ENCODE measurements at regions not wholly inside any gene's neighbourhood (a gene's known extent, or its start where the extent isn't known, plus 50 kb on each side); places are given as distances from the start of the nearest gene placed in this dataset.

DNA sequence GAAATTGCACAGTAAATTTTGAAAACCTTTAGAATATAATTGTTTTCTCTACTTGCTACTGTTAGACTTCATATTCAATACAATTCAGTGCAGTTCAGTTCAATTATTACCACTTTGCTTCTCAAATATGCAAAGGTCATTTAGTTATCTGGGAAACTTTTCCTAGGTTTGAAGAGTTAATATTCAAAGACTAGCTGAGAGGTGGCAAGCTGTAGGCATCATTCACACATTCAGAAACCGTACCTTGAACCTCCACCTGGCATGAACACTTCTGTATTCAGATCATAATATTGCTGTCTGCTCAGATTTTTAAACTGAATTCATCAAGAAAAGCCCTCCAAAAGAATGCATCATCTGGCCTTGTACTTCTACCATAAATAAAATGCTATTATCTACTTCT is 162.1 kb upstream of the PCSK5 start:
- TF ChIP-seq, protein P1, sequence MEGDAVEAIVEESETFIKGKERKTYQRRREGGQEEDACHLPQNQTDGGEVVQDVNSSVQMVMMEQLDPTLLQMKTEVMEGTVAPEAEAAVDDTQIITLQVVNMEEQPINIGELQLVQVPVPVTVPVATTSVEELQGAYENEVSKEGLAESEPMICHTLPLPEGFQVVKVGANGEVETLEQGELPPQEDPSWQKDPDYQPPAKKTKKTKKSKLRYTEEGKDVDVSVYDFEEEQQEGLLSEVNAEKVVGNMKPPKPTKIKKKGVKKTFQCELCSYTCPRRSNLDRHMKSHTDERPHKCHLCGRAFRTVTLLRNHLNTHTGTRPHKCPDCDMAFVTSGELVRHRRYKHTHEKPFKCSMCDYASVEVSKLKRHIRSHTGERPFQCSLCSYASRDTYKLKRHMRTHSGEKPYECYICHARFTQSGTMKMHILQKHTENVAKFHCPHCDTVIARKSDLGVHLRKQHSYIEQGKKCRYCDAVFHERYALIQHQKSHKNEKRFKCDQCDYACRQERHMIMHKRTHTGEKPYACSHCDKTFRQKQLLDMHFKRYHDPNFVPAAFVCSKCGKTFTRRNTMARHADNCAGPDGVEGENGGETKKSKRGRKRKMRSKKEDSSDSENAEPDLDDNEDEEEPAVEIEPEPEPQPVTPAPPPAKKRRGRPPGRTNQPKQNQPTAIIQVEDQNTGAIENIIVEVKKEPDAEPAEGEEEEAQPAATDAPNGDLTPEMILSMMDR (IDR thresholded peaks at IDR 0.05): no peak
- no peak for TF ChIP-seq ZFX (IDR thresholded peaks at IDR 0.05; ENCODE audit: borderline replicate concordance)
